K562 (cell line): ENCODE measurements at regions not wholly inside any gene's neighbourhood (a gene's known extent, or its start where the extent isn't known, plus 50 kb on each side); places are given as distances from the start of the nearest gene placed in this dataset.
A peak's percentile ranks its signal among the peaks of the same experiment; 100 is the strongest.

ENCODE experiments used
- ATAC-seq: fragments of 200-7000 bp; cut with Tn5 transposase; 3 replicates; pipeline ENCODE4 v1.9.1; 2020; ENCODE audit warnings: moderate library complexity
- BruUV-seq: library from RNA; stranded (reverse); fragments of 400-500 nt; replicated peaks from 2 replicates; lab custom pipeline; 2021; lab: Mats Ljungman, UMichigan
- CTCF ChIA-PET: fragments of 300-600 bp; formaldehyde crosslinking; extraction: SDS; loops from one replicate; lab custom pipeline; 2021; ENCODE audit warnings: low intra/inter-chr PET ratio; lab: Yijun Ruan, JAX
- POLR2A ChIA-PET: fragments of 300-600, 350-650 bp; sonication (Branson Sonifier 250); formaldehyde crosslinking; extraction: SDS; loops from one replicate; lab custom pipeline; 2021; ENCODE audit warnings: antibody characterized with exemption, inconsistent platforms; lab: Yijun Ruan, JAX
- DNase-seq, 4 experiments: peaks; one replicate each; pipeline versions ENCODE4 v3.0.0 to v3.0.0-alpha.2; 2011 to 2018; ENCODE audit warnings: low spot score in 3 of 4, mixed read lengths in 3 of 4; ENCODE audit errors: extremely low read depth in 1 of 4
- FAIRE-seq: peaks from 2 replicates; lab custom pipeline; 2011; peaks lifted over from hg19 to GRCh38; lab: Jason Lieb, UNC
- H2AFZ ChIP-seq: 2 replicates; pipeline ENCODE4 v1.6.0; 2011; ENCODE audit warnings: low read depth, low read length, control low read depth, inconsistent platforms
- H3K27ac ChIP-seq: fragments of 200-600 bp; 3 replicates; pipeline ENCODE4 v1.8.0; 2011; ENCODE audit warnings: low read depth, mild to moderate bottlenecking, control low read depth, inconsistent platforms, low read length, moderate library complexity, mixed read lengths; ENCODE audit errors: extremely low read depth
- H3K27me3 ChIP-seq, 2 experiments: fragments of 300-600 bp in 1 of 2; 2 replicates in 1 of 2; 3 replicates in 1 of 2; pipeline versions ENCODE4 v1.6.0 to v1.8.0; 2011; ENCODE audit warnings: inconsistent platforms in 2 of 2, low read length in 2 of 2, mild to moderate bottlenecking in 1 of 2, mixed read lengths in 1 of 2, moderate library complexity in 1 of 2; ENCODE audit not compliant: control insufficient read depth in 2 of 2, insufficient read depth in 2 of 2
- H3K36me3 ChIP-seq: fragments of 300-600 bp; 3 replicates; pipeline ENCODE4 v1.8.0; 2011; ENCODE audit warnings: mild to moderate bottlenecking, low read length, inconsistent platforms; ENCODE audit not compliant: control insufficient read depth, insufficient read depth
- H3K4me1 ChIP-seq, 2 experiments: fragments of 200-600 bp in 1 of 2; replicated peaks in 1 of 2; 2 replicates in 1 of 2; 3 replicates in 1 of 2; pipeline versions ENCODE4 v1.5.1 to v1.8.0; 2011; ENCODE audit warnings: inconsistent platforms in 2 of 2, low read length in 2 of 2, mild to moderate bottlenecking in 1 of 2, mixed read lengths in 1 of 2, moderate library complexity in 1 of 2; ENCODE audit not compliant: control insufficient read depth in 2 of 2, insufficient read depth in 2 of 2
- H3K4me2 ChIP-seq: 2 replicates; pipeline ENCODE4 v1.6.1; 2011; ENCODE audit warnings: low read length, control low read depth, inconsistent platforms, mixed read lengths; ENCODE audit not compliant: insufficient read depth
- H3K4me3 ChIP-seq: fragments of 200-600 bp; sonication (generic), shearing (Covaris generic); 2 replicates; pipeline ENCODE4 v1.5.1; 2016; ENCODE audit warnings: control low read depth, inconsistent platforms
- H3K79me2 ChIP-seq: fragments of 200-600 bp; 3 replicates; pipeline ENCODE4 v1.8.0; 2011; ENCODE audit warnings: low read length, inconsistent platforms; ENCODE audit not compliant: control insufficient read depth, insufficient read depth
- H3K9ac ChIP-seq, 2 experiments: 2 replicates each; pipeline versions ENCODE4 v1.6.0 to v1.6.1; 2011; ENCODE audit warnings: low read depth in 2 of 2, low read length in 2 of 2, control low read depth in 1 of 2, inconsistent platforms in 1 of 2, mild to moderate bottlenecking in 1 of 2, mixed read lengths in 1 of 2; ENCODE audit not compliant: insufficient read depth in 1 of 2
- H3K9me1 ChIP-seq: one replicate; pipeline ENCODE4 v1.6.0; 2011; ENCODE audit warnings: inconsistent platforms, mild to moderate bottlenecking, low read length, moderate library complexity; ENCODE audit not compliant: control insufficient read depth, insufficient read depth
- H3K9me3 ChIP-seq: replicated peaks from 2 replicates; pipeline ENCODE4 v1.5.1; 2011; ENCODE audit warnings: low read depth, low read length, inconsistent platforms; ENCODE audit not compliant: control insufficient read depth, insufficient read depth
- H4K20me1 ChIP-seq: replicated peaks from 2 replicates; pipeline ENCODE4 v1.6.1; 2011; ENCODE audit warnings: low read length, inconsistent platforms, mixed read lengths; ENCODE audit not compliant: control insufficient read depth, insufficient read depth
- BCOR ChIP-seq: fragments of 450-650 bp; IDR thresholded peaks from 2 replicates; pipeline ENCODE4 v1.6.1; 2016
- CBX1 ChIP-seq: sonication (generic); IDR thresholded peaks from 2 replicates; pipeline ENCODE4 v1.6.1; 2016; ENCODE audit warnings: antibody characterized with exemption, low read depth, mild to moderate bottlenecking
- CTCF ChIP-seq, 3 experiments: IDR thresholded peaks in 2 of 3; conservative IDR thresholded peaks in 1 of 3; 2 replicates each; pipeline ENCODE4 v1.5.1; 2011 to 2012; ENCODE audit warnings: low read length in 3 of 3, mild to moderate bottlenecking in 3 of 3, control low read depth in 2 of 3, improper control_type of control experiment in 1 of 3, inconsistent platforms in 1 of 3, low read depth in 1 of 3, mixed read lengths in 1 of 3, moderate library complexity in 1 of 3; ENCODE audit not compliant: insufficient read depth in 2 of 3
- ESRRA ChIP-seq: fragments of 450-650 bp; IDR thresholded peaks from 2 replicates; pipeline ENCODE4 v1.6.1; 2014; ENCODE audit warnings: low read depth, mild to moderate bottlenecking, moderate library complexity, borderline replicate concordance
- ETS2 ChIP-seq: IDR thresholded peaks from 2 replicates; pipeline ENCODE4 v1.6.1; 2016; ENCODE audit warnings: borderline replicate concordance, missing genetic modification characterization, mild to moderate bottlenecking, moderate library complexity, missing compliant biosample characterization; ENCODE audit not compliant: poor library complexity, severe bottlenecking
- KDM1A ChIP-seq, 2 experiments: fragments of 450-650 bp; IDR thresholded peaks; 2 replicates each; pipeline ENCODE4 v1.6.1; 2016; ENCODE audit warnings: mild to moderate bottlenecking in 2 of 2
- KHSRP ChIP-seq: fragments of 450-650 bp; IDR thresholded peaks from 2 replicates; pipeline ENCODE4 v1.6.1; 2017
- NELFE ChIP-seq: IDR thresholded peaks from 2 replicates; pipeline ENCODE4 v1.6.1; 2011; ENCODE audit warnings: mild to moderate bottlenecking; ENCODE audit not compliant: insufficient read depth, insufficient read length
- RBM25 ChIP-seq: fragments of 200-400 bp; formaldehyde crosslinking; IDR thresholded peaks from 2 replicates; pipeline ENCODE4 v1.6.1; 2018; ENCODE audit warnings: low read length, low read depth, moderate library complexity; ENCODE audit not compliant: severe bottlenecking
- REST ChIP-seq, 2 experiments: fragments of 450-650 bp; formaldehyde crosslinking in 1 of 2; IDR thresholded peaks; 2 replicates each; pipeline versions ENCODE4 v1.4.0 to v1.6.1; 2014 to 2020; ENCODE audit warnings: mild to moderate bottlenecking in 2 of 2, borderline replicate concordance in 1 of 2, low read depth in 1 of 2
- SMARCA4 ChIP-seq: fragments of 450-650 bp; IDR thresholded peaks from 2 replicates; pipeline ENCODE4 v1.6.1; 2016
- SMC3 ChIP-seq: conservative IDR thresholded peaks from 2 replicates; pipeline ENCODE4 v1.6.1; 2011; ENCODE audit warnings: low read depth, low read length, improper control_type of control experiment; ENCODE audit not compliant: insufficient read depth
- WGBS: fragments of 100-300 bp; shearing (Covaris generic); methylation state at CpG from one replicate; pipeline ENCODE4 v1.1.6; 2016; ENCODE audit warnings: low coverage, mixed read lengths; ENCODE audit not compliant: insufficient coverage; ENCODE audit errors: missing lambda C conversion rate; 5-methylcytosine and 5-hydroxymethylcytosine counted together
- in situ Hi-C: fragments of 300-500 bp; cut with MboI; formaldehyde crosslinking; loops from 4 replicates; pipeline ENCODE4 v1.15.0; 2018; ENCODE audit warnings: inconsistent platforms, mixed read lengths
- intact Hi-C: fragments of 100-400 bp; cut with micrococcal nuclease; formaldehyde crosslinking; loops from 2 replicates; pipeline ENCODE4 v1.14.2; 2022

- ChIA-PET CTCF (interaction anchor here (1.3 kb wide), 1 partner anchor 151 kb away, joined by 5 read pairs; no protein-coding TSS in a partner anchor), POLR2A (no interaction called here)
- H3K9me1 ChIP-seq = peaks cover 3% of the 10 kb centered on the region
- WGBS = 1% methylated on average over 8 of the region's 8 CpGs
- H3K4me1 ChIP-seq = no peaks in the 10 kb centered on the region
- H3K9me3 ChIP-seq = no peaks in the 10 kb centered on the region
- H3K79me2 ChIP-seq = no peaks in the 10 kb centered on the region
- intact Hi-C loops (no loop called here), in situ Hi-C loops (no loop called here)
- 0 out of 3 replicates have a peak, but pooled peaks have one; percentile 47 for ATAC-seq
- no peak overlapping the region for H3K4me3 ChIP-seq
- H3K36me3 ChIP-seq = no peaks in the 10 kb centered on the region
- no TSS peak for BruUV-seq
- no peak overlapping the region for H2AFZ ChIP-seq
- no peak overlapping the region for H3K4me2 ChIP-seq
- FAIRE-seq = peak; percentile 64
- no peak overlapping the region for H3K9ac ChIP-seq
- DNase-seq = peak; percentile 11 to 38 (median 30)
- peaks cover 19 to 52% of the 10 kb centered on the region in 2 experiments; a peak in 4 of 5 replicates for H3K27me3 ChIP-seq
- no peak overlapping the region for H3K27ac ChIP-seq
- peaks cover 4% of the 10 kb centered on the region; the same call in 1 of the 2 replicates for H4K20me1 ChIP-seq
- TF ChIP-seq RBM25 (peak; percentile 84), KDM1A (IDR thresholded peaks at IDR 0.05) (no peak), CBX1 (no peak), ESRRA (peak; percentile 80; the same call in 1 of the 2 replicates), NELFE (no peak), SMARCA4 (no peak), REST (IDR thresholded peaks at IDR 0.05; ENCODE audit: borderline replicate concordance) (peak; percentile 27; the same call in 1 of the 2 replicates), REST (CRISPR knock-in tag; IDR thresholded peaks at IDR 0.05; ENCODE audit: low read depth) (no peak), SMC3 (0 out of 2 replicates have a peak, but pooled peaks have one; percentile 15), CTCF (IDR thresholded peaks at IDR 0.05 in 2 of 3, conservative IDR thresholded peaks at IDR 0.05 in 1 of 3; ENCODE audit: insufficient read depth in 2 of 3, low read depth in 1 of 3, low read length in 3 of 3) (peak; percentile 26 to 39 (median 29); a peak in 5 of 6 replicates), BCOR (peak; percentile 33; the same call in 1 of the 2 replicates), ETS2 (tag) (no peak), KHSRP (no peak)
Observed at GRCh38 chr12:111174251-111174960, 194.5 kb downstream of the PHETA1 start.
